DOHH2 (cell line): ENCODE measurements at regions not wholly inside any gene's neighbourhood (a gene's known extent, or its start where the extent isn't known, plus 50 kb on each side); places are given as distances from the start of the nearest gene placed in this dataset.

Source experiments
- CTCF ChIP-seq: fragments of 200-600 bp; sonication (generic); IDR thresholded peaks from one replicate; pipeline ENCODE4 v1.5.1; 2014; ENCODE audit warnings: antibody characterized with exemption, mild to moderate bottlenecking, low read depth, low read length; ENCODE audit not compliant: poor library complexity, severe bottlenecking
- EZH2phosphoT487 ChIP-seq: fragments of 200-600 bp; sonication (generic); IDR thresholded peaks from 2 replicates; pipeline ENCODE4 v1.6.1; 2017; ENCODE audit warnings: borderline replicate concordance, mild to moderate bottlenecking, antibody characterized with exemption, low read length, moderate library complexity, mixed read lengths

GRCh38 chr1:68974447-68974846, 477.6 kb upstream of the DEPDC1 start:
- TF ChIP-seq EZH2phosphoT487 (no peak), CTCF (no peak)
